ENCODE measurements at regions not wholly inside any gene's neighbourhood (a gene's known extent, or its start where the extent isn't known, plus 50 kb on each side); places are given as distances from the start of the nearest gene placed in this dataset.
A peak's percentile ranks its signal among the peaks of the same experiment; 100 is the strongest.
"Not testable (repeated sequence)": the region's sequence is repeated elsewhere in the genome, so short reads cannot be mapped to it uniquely, and the experiment has no call there.

DNA sequence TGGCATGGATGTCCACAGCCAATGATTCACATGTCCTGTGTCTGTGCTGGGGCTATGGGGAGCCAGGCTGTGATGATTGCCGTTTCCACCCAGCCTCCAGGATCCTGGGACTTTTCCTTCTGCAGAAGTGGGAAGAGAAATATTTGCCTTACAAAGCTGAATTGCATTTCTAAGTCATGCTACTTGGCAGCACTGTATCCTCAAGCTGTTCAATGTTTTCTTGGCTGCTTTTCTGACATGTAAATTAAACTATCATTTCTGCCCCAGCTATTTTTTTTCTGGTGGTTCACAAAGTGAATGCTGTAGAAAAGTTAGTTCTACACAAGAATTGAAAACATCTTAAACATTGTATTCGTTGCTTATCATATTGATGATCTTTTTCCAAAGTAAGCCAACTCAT, 51.9 kb upstream of the TCERG1L start:
- H3K27ac ChIP-seq (ENCODE audit: low read depth, low read length) = no peak overlapping the region
- H3K9me3 ChIP-seq (ENCODE audit: control insufficient read depth, insufficient read depth, low read length) = peaks cover 5% of the 10 kb centered on the region
- WGBS (ENCODE audit: insufficient coverage) = 80% methylated on average over 1 of the region's 2 CpGs
- no peak overlapping the region for H3K4me3 ChIP-seq (ENCODE audit: low read depth, low read length)
- H3K27me3 ChIP-seq (ENCODE audit: control insufficient read depth, insufficient read depth, low read length) = no peaks in the 10 kb centered on the region
- H3K4me1 ChIP-seq (ENCODE audit: control insufficient read depth, insufficient read depth, low read length) = no peaks in the 10 kb centered on the region
- no peaks in the 10 kb centered on the region for H3K36me3 ChIP-seq (ENCODE audit: control insufficient read depth, insufficient read depth, low read length)
- DNase-seq (ENCODE audit: low read depth in 4 of 6, low spot score in 6 of 6) = peak in 1 of 6 donors; percentile 91

- no peak for DNase-seq (ENCODE audit: low read depth in 4 of 6, low spot score in 6 of 6)
- Histone ChIP-seq H3K27ac (ENCODE audit: low read depth, low read length) (no peak overlapping the region), H3K36me3 (ENCODE audit: control insufficient read depth, insufficient read depth, low read length) (no peaks in the 10 kb centered on the region), H3K4me1 (ENCODE audit: control insufficient read depth, insufficient read depth, low read length) (no peaks in the 10 kb centered on the region), H3K4me3 (ENCODE audit: low read depth, low read length) (no peak overlapping the region), H3K27me3 (ENCODE audit: control insufficient read depth, insufficient read depth, low read length) (no peaks in the 10 kb centered on the region), H3K9me3 (ENCODE audit: control insufficient read depth, insufficient read depth, low read length) (peaks cover 9% of the 10 kb centered on the region)
- WGBS (ENCODE audit: insufficient coverage) = 69% methylated on average over 8 of the region's 8 CpGs
Measured at GRCh38 chr10:131371571-131371970, 60.0 kb upstream of the TCERG1L start.

DNA sequence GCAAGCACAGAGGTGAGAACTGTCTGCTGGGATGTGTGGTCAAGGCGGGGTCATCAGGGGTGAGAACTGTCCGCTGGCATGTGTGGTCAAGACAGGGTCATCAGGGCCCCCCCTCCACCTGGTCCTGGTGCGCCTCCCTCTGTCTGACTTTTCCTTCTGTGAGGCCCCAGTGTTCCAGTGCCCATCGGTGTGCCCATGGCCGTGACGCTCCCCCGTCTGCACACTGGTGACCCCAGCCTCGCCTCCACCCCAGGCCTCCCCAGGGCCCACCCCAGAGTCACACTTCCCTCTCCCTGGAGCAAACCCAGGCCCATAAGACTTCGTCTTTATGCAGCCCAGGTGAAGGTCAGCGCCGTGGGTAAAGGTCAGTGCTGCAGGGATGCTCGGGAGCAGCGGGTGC, 70.1 kb upstream of the TCERG1L start:
- no peak overlapping the region for H3K27ac ChIP-seq (ENCODE audit: low read depth, low read length)
- no peak overlapping the region for H3K4me3 ChIP-seq (ENCODE audit: low read depth, low read length)
- 96% methylated on average over 12 of the region's 13 CpGs for WGBS (ENCODE audit: insufficient coverage)
- no peak for DNase-seq (ENCODE audit: low read depth in 4 of 6, low spot score in 6 of 6)
- no peaks in the 10 kb centered on the region for H3K27me3 ChIP-seq (ENCODE audit: control insufficient read depth, insufficient read depth, low read length)
- peaks cover 9% of the 10 kb centered on the region for H3K4me1 ChIP-seq (ENCODE audit: control insufficient read depth, insufficient read depth, low read length)
- H3K36me3 ChIP-seq (ENCODE audit: control insufficient read depth, insufficient read depth, low read length) = no peaks in the 10 kb centered on the region
- no peaks in the 10 kb centered on the region for H3K9me3 ChIP-seq (ENCODE audit: control insufficient read depth, insufficient read depth, low read length)

DNA sequence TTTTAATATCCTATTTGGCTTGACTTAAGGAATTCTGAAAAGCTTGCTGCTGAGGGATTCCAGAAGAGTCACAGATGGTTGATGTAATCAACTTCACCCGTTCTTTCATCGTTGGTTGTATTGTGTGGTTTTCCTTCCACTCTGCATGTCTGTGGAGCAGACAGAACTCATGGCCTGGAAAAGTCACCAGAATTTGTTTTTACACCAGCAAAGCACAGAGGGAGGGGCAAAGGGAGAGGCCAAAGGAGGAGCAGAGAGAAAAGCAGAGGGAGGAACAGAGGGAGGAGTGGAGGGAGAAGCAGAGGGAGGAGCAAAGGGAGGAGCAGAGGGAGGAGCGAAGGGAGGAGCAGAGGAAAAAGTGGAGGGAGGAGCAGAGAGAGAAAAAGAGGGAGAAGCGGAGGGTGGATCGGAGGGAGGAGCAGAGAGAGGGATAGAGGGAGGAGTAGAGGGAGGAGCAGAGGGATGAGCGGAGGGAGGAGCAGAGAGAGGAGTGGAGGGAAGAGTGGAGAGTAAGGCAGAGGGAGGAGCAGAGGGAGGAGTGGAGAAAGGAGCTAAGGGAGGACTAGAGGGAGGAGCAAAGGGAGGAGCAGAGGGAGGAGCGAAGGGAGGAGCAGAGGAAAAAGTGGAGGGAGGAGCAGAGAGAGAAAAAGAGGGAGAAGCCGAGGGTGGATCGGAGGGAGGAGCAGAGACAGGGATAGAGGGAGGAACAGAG, 73.8 kb upstream of the TCERG1L start:
- H3K27me3 ChIP-seq (ENCODE audit: control insufficient read depth, insufficient read depth, low read length); H3K4me1 ChIP-seq (ENCODE audit: control insufficient read depth, insufficient read depth, low read length); H3K4me3 ChIP-seq (ENCODE audit: low read depth, low read length); H3K27ac ChIP-seq (ENCODE audit: low read depth, low read length); H3K36me3 ChIP-seq (ENCODE audit: control insufficient read depth, insufficient read depth, low read length); H3K9me3 ChIP-seq (ENCODE audit: control insufficient read depth, insufficient read depth, low read length): not testable (repeated sequence)
- DNase-seq (ENCODE audit: low read depth in 4 of 6, low spot score in 6 of 6) = peak in 2 of 6 donors; percentile 52 to 62
- WGBS (ENCODE audit: insufficient coverage) = 84% methylated on average over 8 of the region's 9 CpGs

GRCh38 chr10:131387018-131387529, 75.6 kb upstream of the TCERG1L start:
- Histone ChIP-seq H3K27me3 (ENCODE audit: control insufficient read depth, insufficient read depth, low read length) (no peaks in the 10 kb centered on the region), H3K9me3 (ENCODE audit: control insufficient read depth, insufficient read depth, low read length) (no peaks in the 10 kb centered on the region), H3K27ac (ENCODE audit: low read depth, low read length) (no peak overlapping the region), H3K36me3 (ENCODE audit: control insufficient read depth, insufficient read depth, low read length) (no peaks in the 10 kb centered on the region), H3K4me3 (ENCODE audit: low read depth, low read length) (no peak overlapping the region), H3K4me1 (ENCODE audit: control insufficient read depth, insufficient read depth, low read length) (peaks cover 3% of the 10 kb centered on the region)
- 31% methylated on average over 11 of the region's 11 CpGs for WGBS (ENCODE audit: insufficient coverage)
- no peak for DNase-seq (ENCODE audit: low read depth in 4 of 6, low spot score in 6 of 6)

DNA sequence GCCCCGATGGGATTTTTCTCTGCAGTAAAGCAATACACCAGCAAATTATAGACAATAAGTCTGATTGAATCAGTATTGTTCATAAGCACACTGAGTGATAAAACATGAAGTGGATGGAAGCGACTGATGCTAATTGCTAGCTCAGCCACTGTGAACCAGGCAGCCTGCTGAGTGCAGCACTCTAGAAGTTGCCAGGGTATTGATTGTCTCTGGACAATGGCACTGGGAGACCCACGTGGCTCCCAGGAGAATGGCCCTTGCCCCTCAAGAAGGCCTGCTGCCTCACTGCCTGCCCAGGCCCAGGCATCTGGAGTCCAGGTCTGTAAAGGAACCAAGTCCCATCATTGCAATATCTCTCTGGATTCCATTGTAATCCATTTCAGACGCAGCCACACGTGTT, 80.4 kb upstream of the TCERG1L start:
- WGBS (ENCODE audit: insufficient coverage) = 6% methylated on average over 2 of the region's 5 CpGs
- peaks cover 6% of the 10 kb centered on the region for H3K4me1 ChIP-seq (ENCODE audit: control insufficient read depth, insufficient read depth, low read length)
- H3K36me3 ChIP-seq (ENCODE audit: control insufficient read depth, insufficient read depth, low read length) = no peaks in the 10 kb centered on the region
- H3K27ac ChIP-seq (ENCODE audit: low read depth, low read length) = no peak overlapping the region
- no peak overlapping the region for H3K4me3 ChIP-seq (ENCODE audit: low read depth, low read length)
- H3K9me3 ChIP-seq (ENCODE audit: control insufficient read depth, insufficient read depth, low read length) = no peaks in the 10 kb centered on the region
- DNase-seq (ENCODE audit: low read depth in 4 of 6, low spot score in 6 of 6) = peak in 2 of 6 donors; percentile 17 to 89
- no peaks in the 10 kb centered on the region for H3K27me3 ChIP-seq (ENCODE audit: control insufficient read depth, insufficient read depth, low read length)

- H3K27me3 ChIP-seq (ENCODE audit: control insufficient read depth, insufficient read depth, low read length) = no peaks in the 10 kb centered on the region
- no peaks in the 10 kb centered on the region for H3K9me3 ChIP-seq (ENCODE audit: control insufficient read depth, insufficient read depth, low read length)
- H3K36me3 ChIP-seq (ENCODE audit: control insufficient read depth, insufficient read depth, low read length) = no peaks in the 10 kb centered on the region
- H3K4me3 ChIP-seq (ENCODE audit: low read depth, low read length) = no peak overlapping the region
- DNase-seq (ENCODE audit: low read depth in 4 of 6, low spot score in 6 of 6) = peak in 2 of 6 donors; percentile 35 to 61
- WGBS (ENCODE audit: insufficient coverage) = 83% methylated on average over 13 of the region's 20 CpGs
- H3K4me1 ChIP-seq (ENCODE audit: control insufficient read depth, insufficient read depth, low read length) = peaks cover 6% of the 10 kb centered on the region
- H3K27ac ChIP-seq (ENCODE audit: low read depth, low read length) = no peak overlapping the region
Measured at GRCh38 chr10:131396121-131397050, 84.9 kb upstream of the TCERG1L start.

GRCh38 chr10:131398166-131398565, 86.6 kb upstream of the TCERG1L start:
- no peaks in the 10 kb centered on the region for H3K9me3 ChIP-seq (ENCODE audit: control insufficient read depth, insufficient read depth, low read length)
- DNase-seq (ENCODE audit: low read depth in 4 of 6, low spot score in 6 of 6) = no peak
- WGBS (ENCODE audit: insufficient coverage) = 76% methylated on average over 5 of the region's 5 CpGs

GRCh38 chr10:131399981-131400380, 88.5 kb upstream of the TCERG1L start:
- Histone ChIP-seq H3K4me3 (ENCODE audit: low read depth, low read length) (no peak overlapping the region), H3K4me1 (ENCODE audit: control insufficient read depth, insufficient read depth, low read length) (peaks cover 7% of the 10 kb centered on the region), H3K27ac (ENCODE audit: low read depth, low read length) (no peak overlapping the region), H3K27me3 (ENCODE audit: control insufficient read depth, insufficient read depth, low read length) (no peaks in the 10 kb centered on the region), H3K36me3 (ENCODE audit: control insufficient read depth, insufficient read depth, low read length) (no peaks in the 10 kb centered on the region), H3K9me3 (ENCODE audit: control insufficient read depth, insufficient read depth, low read length) (no peaks in the 10 kb centered on the region)
- DNase-seq (ENCODE audit: low read depth in 4 of 6, low spot score in 6 of 6) = no peak
- 76% methylated on average over 4 of the region's 7 CpGs for WGBS (ENCODE audit: insufficient coverage)

More at GRCh38 chr10:131398166-131398565, 86.6 kb upstream of the TCERG1L start:
- Histone ChIP-seq H3K27me3 (ENCODE audit: control insufficient read depth, insufficient read depth, low read length) (no peaks in the 10 kb centered on the region), H3K4me1 (ENCODE audit: control insufficient read depth, insufficient read depth, low read length) (peaks cover 5% of the 10 kb centered on the region), H3K27ac (ENCODE audit: low read depth, low read length) (no peak overlapping the region), H3K36me3 (ENCODE audit: control insufficient read depth, insufficient read depth, low read length) (no peaks in the 10 kb centered on the region), H3K4me3 (ENCODE audit: low read depth, low read length) (no peak overlapping the region)
